Endodermal cell (in vitro differentiated cells): ENCODE measurements at regions not wholly inside any gene's neighbourhood (a gene's known extent, or its start where the extent isn't known, plus 50 kb on each side); places are given as distances from the start of the nearest gene placed in this dataset.

Experiments used
- DNase-seq: peaks from one replicate; pipeline ENCODE4 v3.0.0-alpha.2; 2017
- H3K27ac ChIP-seq: 2 replicates; pipeline ENCODE4 v1.5.1; 2013; ENCODE audit warnings: mild to moderate bottlenecking, low read depth, low read length, moderate library complexity
- H3K27me3 ChIP-seq: 2 replicates; pipeline ENCODE4 v1.6.1; 2013; ENCODE audit warnings: mild to moderate bottlenecking, low read length, moderate library complexity; ENCODE audit not compliant: insufficient read depth, control insufficient read depth, poor library complexity, severe bottlenecking
- H3K36me3 ChIP-seq: 2 replicates; pipeline ENCODE4 v1.7.0; 2013; ENCODE audit warnings: mild to moderate bottlenecking, low read length, moderate library complexity; ENCODE audit not compliant: control insufficient read depth, insufficient read depth
- H3K4me1 ChIP-seq: one replicate; pipeline ENCODE4 v1.7.0; 2013; ENCODE audit warnings: low read length; ENCODE audit not compliant: control insufficient read depth, insufficient read depth
- H3K4me3 ChIP-seq: 2 replicates; pipeline ENCODE4 v1.5.1; 2013; ENCODE audit warnings: mild to moderate bottlenecking, low read length, moderate library complexity
- H3K9ac ChIP-seq: 2 replicates; pipeline ENCODE4 v1.6.1; 2013; ENCODE audit warnings: mild to moderate bottlenecking, low read length, moderate library complexity; ENCODE audit not compliant: poor library complexity, severe bottlenecking; ENCODE audit errors: extremely low read depth
- H3K9me3 ChIP-seq: 2 replicates; pipeline ENCODE4 v1.6.1; 2013; ENCODE audit warnings: mild to moderate bottlenecking, low read length, moderate library complexity; ENCODE audit not compliant: control insufficient read depth
- H3K27ac Mint-ChIP-seq: 2 replicates; pipeline ENCODE4 v1.8.0; 2020; ENCODE audit warnings: mixed read lengths
- H3K27me3 Mint-ChIP-seq: 2 replicates; pipeline ENCODE4 v1.8.0; 2021; ENCODE audit warnings: mild to moderate bottlenecking, mixed read lengths; ENCODE audit not compliant: insufficient read depth
- H3K36me3 Mint-ChIP-seq: 2 replicates; pipeline ENCODE4 v1.8.0; 2020; ENCODE audit warnings: low read depth, mixed read lengths
- H3K4me1 Mint-ChIP-seq: 2 replicates; pipeline ENCODE4 v1.8.0; 2020; ENCODE audit warnings: mixed read lengths
- H3K4me3 Mint-ChIP-seq: 2 replicates; pipeline ENCODE4 v1.8.0; 2020; ENCODE audit warnings: mild to moderate bottlenecking, moderate library complexity, mixed read lengths
- H3K9me3 Mint-ChIP-seq: 2 replicates; pipeline ENCODE4 v1.8.0; 2020; ENCODE audit warnings: mild to moderate bottlenecking, mixed read lengths
- WGBS, 2 experiments: methylation state at CpG; one replicate each; pipeline versions ENCODE4 v1.1.5 to v1.1.7; 2013; ENCODE audit warnings: missing lambda C conversion rate in 2 of 2, mixed read lengths in 1 of 2; ENCODE audit not compliant: insufficient coverage in 1 of 2, insufficient read length in 1 of 2; 5-methylcytosine and 5-hydroxymethylcytosine counted together
- TF ChIP-seq, protein P1 (sequence below): fragments of 200-600 bp; sonication (generic); conservative IDR thresholded peaks from 2 replicates; pipeline ENCODE4 v1.5.0; 2021; ENCODE audit warnings: antibody characterized with exemption, mild to moderate bottlenecking

DNA sequence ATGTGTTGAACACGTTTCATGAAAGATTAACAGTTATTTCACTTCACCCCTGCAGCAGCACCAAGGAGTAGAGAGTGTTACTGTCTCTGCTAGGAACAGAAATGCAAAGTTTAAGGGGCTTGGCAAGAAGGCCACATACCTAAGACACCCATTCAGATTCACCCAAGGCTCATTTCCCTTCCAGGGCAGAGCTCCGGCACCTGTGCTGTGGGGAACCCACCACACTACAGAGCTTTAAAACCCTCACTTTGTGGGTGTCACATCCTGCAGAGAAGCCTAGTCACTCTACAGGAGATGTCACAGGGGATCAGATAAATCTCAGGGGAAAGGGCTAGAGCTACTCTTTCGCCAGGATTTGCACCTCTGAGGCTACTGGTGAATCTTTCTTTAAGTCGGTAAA, 176.1 kb upstream of the KLF6 start:
- no peaks in the 10 kb centered on the region for H3K36me3 ChIP-seq
- no peak overlapping the region for H3K4me3 Mint-ChIP-seq
- H3K27ac ChIP-seq, result no peak overlapping the region
- no peak overlapping the region for H3K27ac Mint-ChIP-seq
- peaks cover 8% of the 10 kb centered on the region for H3K4me1 ChIP-seq
- no peak overlapping the region for H3K4me3 ChIP-seq
- peaks cover 32% of the 10 kb centered on the region for H3K4me1 Mint-ChIP-seq
- no peaks in the 10 kb centered on the region for H3K9me3 ChIP-seq
- no peaks in the 10 kb centered on the region for H3K36me3 Mint-ChIP-seq
- no peaks in the 10 kb centered on the region for H3K27me3 ChIP-seq
- no peaks in the 10 kb centered on the region for H3K9me3 Mint-ChIP-seq
- TF ChIP-seq, protein P1, sequence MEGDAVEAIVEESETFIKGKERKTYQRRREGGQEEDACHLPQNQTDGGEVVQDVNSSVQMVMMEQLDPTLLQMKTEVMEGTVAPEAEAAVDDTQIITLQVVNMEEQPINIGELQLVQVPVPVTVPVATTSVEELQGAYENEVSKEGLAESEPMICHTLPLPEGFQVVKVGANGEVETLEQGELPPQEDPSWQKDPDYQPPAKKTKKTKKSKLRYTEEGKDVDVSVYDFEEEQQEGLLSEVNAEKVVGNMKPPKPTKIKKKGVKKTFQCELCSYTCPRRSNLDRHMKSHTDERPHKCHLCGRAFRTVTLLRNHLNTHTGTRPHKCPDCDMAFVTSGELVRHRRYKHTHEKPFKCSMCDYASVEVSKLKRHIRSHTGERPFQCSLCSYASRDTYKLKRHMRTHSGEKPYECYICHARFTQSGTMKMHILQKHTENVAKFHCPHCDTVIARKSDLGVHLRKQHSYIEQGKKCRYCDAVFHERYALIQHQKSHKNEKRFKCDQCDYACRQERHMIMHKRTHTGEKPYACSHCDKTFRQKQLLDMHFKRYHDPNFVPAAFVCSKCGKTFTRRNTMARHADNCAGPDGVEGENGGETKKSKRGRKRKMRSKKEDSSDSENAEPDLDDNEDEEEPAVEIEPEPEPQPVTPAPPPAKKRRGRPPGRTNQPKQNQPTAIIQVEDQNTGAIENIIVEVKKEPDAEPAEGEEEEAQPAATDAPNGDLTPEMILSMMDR, result no peak
- WGBS, 2 experiments, result 74 to 82% methylated on average over 2 to 4 of the region's 4 CpGs
- no peaks in the 10 kb centered on the region for H3K27me3 Mint-ChIP-seq
- no peak overlapping the region for H3K9ac ChIP-seq
- no peak for DNase-seq

DNA sequence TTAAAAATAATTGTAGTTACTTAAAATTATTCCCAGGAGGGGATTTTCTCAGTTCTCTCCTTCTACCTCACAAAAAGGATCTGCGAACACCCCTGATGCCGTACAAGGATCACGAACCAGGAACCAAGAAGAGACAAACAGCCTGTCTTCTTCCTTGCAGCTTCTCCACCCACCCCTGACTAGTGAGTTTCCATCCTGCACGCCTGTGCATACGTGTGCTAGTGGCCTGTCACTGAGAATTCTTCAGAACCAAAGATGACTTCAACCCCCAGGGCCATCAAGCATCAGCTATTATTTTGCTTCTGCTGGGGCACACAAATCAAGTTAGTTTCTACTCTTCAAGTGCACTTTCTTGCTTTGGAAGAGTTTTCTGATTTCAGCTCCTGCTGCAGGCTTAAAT, 175.5 kb upstream of the KLF6 start:
- H3K27me3 Mint-ChIP-seq, result no peaks in the 10 kb centered on the region
- H3K4me1 Mint-ChIP-seq, result peaks cover 38% of the 10 kb centered on the region
- peaks cover 10% of the 10 kb centered on the region for H3K4me1 ChIP-seq
- H3K9me3 Mint-ChIP-seq, result no peaks in the 10 kb centered on the region
- 90 to 93% methylated on average over 2 to 5 of the region's 5 CpGs for WGBS, 2 experiments
- no peaks in the 10 kb centered on the region for H3K9me3 ChIP-seq
- TF ChIP-seq, protein P1, result no peak
- H3K27ac Mint-ChIP-seq, result no peak overlapping the region
- no peak overlapping the region for H3K27ac ChIP-seq
- no peaks in the 10 kb centered on the region for H3K27me3 ChIP-seq
- H3K36me3 ChIP-seq, result no peaks in the 10 kb centered on the region
- H3K4me3 Mint-ChIP-seq, result no peak overlapping the region
- no peaks in the 10 kb centered on the region for H3K36me3 Mint-ChIP-seq
- DNase-seq, result no peak
- no peak overlapping the region for H3K9ac ChIP-seq
- H3K4me3 ChIP-seq, result no peak overlapping the region

DNA sequence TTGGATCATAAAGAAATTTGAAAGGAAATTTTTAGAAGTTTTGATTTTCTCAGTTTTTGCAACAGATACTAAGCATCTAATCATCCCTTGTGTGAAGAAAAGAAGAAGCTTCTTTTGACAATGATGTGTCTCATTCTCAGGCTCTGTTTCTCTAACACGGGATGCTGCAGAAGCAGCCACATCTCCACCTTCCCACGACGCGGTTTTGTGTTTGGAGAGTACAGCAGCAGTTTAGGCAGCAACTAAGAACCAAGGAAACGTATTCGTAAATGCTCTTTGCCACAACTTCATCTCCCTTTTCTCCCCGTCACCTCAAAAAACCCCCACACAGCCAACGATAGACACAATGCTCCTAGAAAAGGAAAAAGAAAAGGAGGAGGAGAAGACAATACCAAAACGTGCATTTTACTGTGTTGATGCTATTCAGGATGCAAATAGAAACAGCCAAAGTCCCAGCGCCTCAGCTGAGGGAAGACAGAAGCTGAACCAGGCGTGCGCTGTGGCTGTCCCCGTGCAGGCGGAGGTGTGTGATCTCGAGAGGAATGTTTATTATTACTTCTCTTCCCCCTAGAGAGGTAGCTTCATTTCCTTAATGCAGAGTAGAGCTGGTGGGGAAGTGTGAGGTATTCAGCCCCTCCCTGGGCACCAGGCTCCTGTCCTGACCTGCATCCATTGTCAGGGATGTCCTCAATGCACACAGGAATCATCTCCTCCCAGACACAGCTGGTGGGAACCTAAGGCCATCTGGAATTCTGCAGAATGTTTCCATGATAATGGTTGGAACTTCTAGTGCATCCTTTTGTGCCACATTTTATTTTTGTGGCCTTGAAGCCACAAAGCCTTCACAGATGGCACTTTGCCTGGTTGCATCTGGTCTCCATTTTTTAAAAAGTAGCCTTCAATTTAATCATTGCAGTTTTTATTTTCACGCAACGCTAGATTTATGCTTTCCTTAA, 174.6 kb upstream of the KLF6 start:
- Histone ChIP-seq H3K4me1 (peaks cover 10% of the 10 kb centered on the region), H3K9me3 (no peaks in the 10 kb centered on the region), H3K27me3 (no peaks in the 10 kb centered on the region), H3K27ac (no peak overlapping the region), H3K36me3 (no peaks in the 10 kb centered on the region), H3K9ac (no peak overlapping the region), H3K4me3 (no peak overlapping the region)
- 80% methylated on average over 3 to 17 of the region's 17 CpGs for WGBS, 2 experiments
- TF ChIP-seq, protein P1, result no peak
- no peak overlapping the region for H3K4me3 Mint-ChIP-seq
- H3K27me3 Mint-ChIP-seq, result no peaks in the 10 kb centered on the region
- no peak for DNase-seq
- no peaks in the 10 kb centered on the region for H3K36me3 Mint-ChIP-seq
- no peaks in the 10 kb centered on the region for H3K9me3 Mint-ChIP-seq
- peaks cover 41% of the 10 kb centered on the region for H3K4me1 Mint-ChIP-seq
- no peak overlapping the region for H3K27ac Mint-ChIP-seq
